ENCODE measurements at regions not wholly inside any gene's neighbourhood (a gene's known extent, or its start where the extent isn't known, plus 50 kb on each side); places are given as distances from the start of the nearest gene placed in this dataset.

- WGBS: 68% methylated on average over 6 of the region's 6 CpGs
- intact Hi-C loops (cut with DNase I): no loop called here
- H3K4me3 ChIP-seq (ENCODE audit: low read length): no peak overlapping the region
Measured at GRCh38 chr2:181396256-181397123, 60.7 kb upstream of the ITGA4 start.

DNA sequence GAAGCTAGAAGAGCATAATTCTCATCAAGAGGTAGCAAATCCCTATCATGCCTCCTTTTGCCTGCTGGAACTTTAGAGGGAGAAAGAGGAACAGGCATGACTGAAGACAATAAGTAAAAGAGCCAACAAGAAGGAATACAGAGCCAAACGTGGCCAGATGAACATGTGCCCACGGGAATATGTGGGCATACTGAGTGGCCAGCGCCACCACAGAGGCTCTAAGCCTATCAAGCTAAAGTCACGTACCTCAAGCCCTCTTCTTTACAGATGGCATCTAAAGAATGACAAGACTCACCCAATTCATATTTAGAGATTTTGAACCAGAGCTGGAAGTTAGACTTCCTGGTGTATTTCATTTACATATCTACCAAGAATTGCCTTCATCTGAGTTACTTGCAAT lies 59.9 kb upstream of the ITGA4 start:
- DNase-seq: no peak
- no peaks in the 10 kb centered on the region for H3K27me3 ChIP-seq (ENCODE audit: control insufficient read depth, insufficient read depth)

More at GRCh38 chr2:181396256-181397123, 60.7 kb upstream of the ITGA4 start:
- ATAC-seq (no peak), DNase-seq (no peak)
- Histone ChIP-seq H3K27me3 (ENCODE audit: control insufficient read depth, insufficient read depth) (no peaks in the 10 kb centered on the region), H3K4me1 (ENCODE audit: control insufficient read depth, insufficient read depth, low read length) (no peaks in the 10 kb centered on the region), H3K27ac (ENCODE audit: low read length) (no peak overlapping the region), H3K9me3 (ENCODE audit: control insufficient read depth, low read length) (no peaks in the 10 kb centered on the region)

DNA sequence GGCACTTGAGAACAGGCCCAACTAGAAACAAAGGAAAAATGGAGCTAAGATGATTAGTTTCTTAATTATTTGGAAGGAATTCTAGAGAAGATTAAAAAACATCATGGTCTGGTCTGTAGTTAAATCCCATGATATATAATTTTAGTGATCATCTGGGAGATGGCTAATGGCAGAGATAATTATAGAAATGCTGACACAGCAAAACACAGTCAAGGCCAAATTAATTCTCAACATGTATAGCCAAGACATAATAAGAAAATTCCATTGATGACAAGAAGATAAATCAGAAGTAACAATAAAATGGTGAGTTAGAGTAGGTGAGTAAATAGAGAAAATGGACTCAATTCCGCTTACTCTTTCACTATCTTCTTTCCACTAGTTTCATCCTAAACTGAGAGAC lies 59.2 kb upstream of the ITGA4 start:
- ATAC-seq (no peak), DNase-seq (no peak)
- Histone ChIP-seq H3K4me3 (ENCODE audit: low read length) (no peak overlapping the region), H3K9me3 (ENCODE audit: control insufficient read depth, low read length) (no peaks in the 10 kb centered on the region), H3K27me3 (ENCODE audit: control insufficient read depth, insufficient read depth) (no peaks in the 10 kb centered on the region), H3K27ac (ENCODE audit: low read length) (no peak overlapping the region), H3K4me1 (ENCODE audit: control insufficient read depth, insufficient read depth, low read length) (no peaks in the 10 kb centered on the region)
- intact Hi-C loops (cut with DNase I): no loop called here
- WGBS: 89% methylated on average over 1 of the region's 1 CpG

More for the DNA sequence above, 59.9 kb upstream of the ITGA4 start:
- 83% methylated on average over 4 of the region's 4 CpGs for WGBS
- no peak overlapping the region for H3K27ac ChIP-seq (ENCODE audit: low read length)
- H3K4me1 ChIP-seq (ENCODE audit: control insufficient read depth, insufficient read depth, low read length): no peaks in the 10 kb centered on the region
- no peak for ATAC-seq
- H3K4me3 ChIP-seq (ENCODE audit: low read length): no peak overlapping the region
- intact Hi-C loops (cut with DNase I): no loop called here
- no peaks in the 10 kb centered on the region for H3K9me3 ChIP-seq (ENCODE audit: control insufficient read depth, low read length)

DNA sequence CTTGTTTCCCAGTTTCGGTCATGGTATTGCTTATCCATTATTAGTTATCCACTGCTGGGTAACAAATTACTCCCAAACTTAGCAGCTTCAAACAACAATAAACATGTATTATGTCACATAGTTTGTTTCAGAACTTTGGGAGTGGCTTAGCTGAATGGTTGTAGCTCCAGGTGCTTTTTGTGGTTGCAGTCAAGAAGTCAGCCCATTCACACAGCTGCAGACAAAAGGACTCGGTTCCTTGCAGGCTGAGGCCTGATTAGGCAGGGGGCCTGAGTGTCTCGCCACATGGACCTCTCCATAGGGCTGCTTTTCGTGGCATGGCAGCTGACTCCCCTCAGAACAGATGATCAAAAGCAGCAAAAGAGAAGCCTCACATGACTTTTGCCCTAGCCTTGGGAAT lies 58.2 kb upstream of the ITGA4 start:
- no peak for ATAC-seq
- Histone ChIP-seq H3K27ac (ENCODE audit: low read length) (no peak overlapping the region), H3K4me3 (ENCODE audit: low read length) (no peak overlapping the region), H3K27me3 (ENCODE audit: control insufficient read depth, insufficient read depth) (no peaks in the 10 kb centered on the region), H3K9me3 (ENCODE audit: control insufficient read depth, low read length) (no peaks in the 10 kb centered on the region), H3K4me1 (ENCODE audit: control insufficient read depth, insufficient read depth, low read length) (no peaks in the 10 kb centered on the region)
- WGBS: 78% methylated on average over 4 of the region's 4 CpGs
- no peak for DNase-seq
- intact Hi-C loops (cut with DNase I): no loop called here

GRCh38 chr2:181404472-181404871 lies 52.7 kb upstream of the ITGA4 start:
- ATAC-seq (no peak), DNase-seq (no peak)
- H3K27ac ChIP-seq (ENCODE audit: low read length): no peak overlapping the region
- no peaks in the 10 kb centered on the region for H3K9me3 ChIP-seq (ENCODE audit: control insufficient read depth, low read length)
- intact Hi-C loops (cut with DNase I): no loop called here
- H3K27me3 ChIP-seq (ENCODE audit: control insufficient read depth, insufficient read depth): no peaks in the 10 kb centered on the region
- no peaks in the 10 kb centered on the region for H3K4me1 ChIP-seq (ENCODE audit: control insufficient read depth, insufficient read depth, low read length)
- H3K4me3 ChIP-seq (ENCODE audit: low read length): no peak overlapping the region
- 81% methylated on average over 1 of the region's 1 CpG for WGBS

GRCh38 chr2:181407171-181407570 lies 50.0 kb upstream of the ITGA4 start:
- 73% methylated on average over 3 of the region's 3 CpGs for WGBS
- no peaks in the 10 kb centered on the region for H3K4me1 ChIP-seq (ENCODE audit: control insufficient read depth, insufficient read depth, low read length)
- no peaks in the 10 kb centered on the region for H3K9me3 ChIP-seq (ENCODE audit: control insufficient read depth, low read length)
- intact Hi-C loops (cut with DNase I): no loop called here
- ATAC-seq (peak in 1 of 2 donors; percentile 26), DNase-seq (no peak)
- no peak overlapping the region for H3K27ac ChIP-seq (ENCODE audit: low read length)
- H3K27me3 ChIP-seq (ENCODE audit: control insufficient read depth, insufficient read depth): no peaks in the 10 kb centered on the region
- H3K4me3 ChIP-seq (ENCODE audit: low read length): no peak overlapping the region

Small RNA genes lying in the stretch of these regions (microRNA-seq; reads per million reads assigned to microRNA genes)
- 0 reads per million in 2 donors for gene MIR4437

All from right cardiac atrium (tissue), 5 donors.